ENCODE measurements at regions not wholly inside any gene's neighbourhood (a gene's known extent, or its start where the extent isn't known, plus 50 kb on each side); places are given as distances from the start of the nearest gene placed in this dataset.
"Not testable (repeated sequence)": the region's sequence is repeated elsewhere in the genome, so short reads cannot be mapped to it uniquely, and the experiment has no call there.

DNA sequence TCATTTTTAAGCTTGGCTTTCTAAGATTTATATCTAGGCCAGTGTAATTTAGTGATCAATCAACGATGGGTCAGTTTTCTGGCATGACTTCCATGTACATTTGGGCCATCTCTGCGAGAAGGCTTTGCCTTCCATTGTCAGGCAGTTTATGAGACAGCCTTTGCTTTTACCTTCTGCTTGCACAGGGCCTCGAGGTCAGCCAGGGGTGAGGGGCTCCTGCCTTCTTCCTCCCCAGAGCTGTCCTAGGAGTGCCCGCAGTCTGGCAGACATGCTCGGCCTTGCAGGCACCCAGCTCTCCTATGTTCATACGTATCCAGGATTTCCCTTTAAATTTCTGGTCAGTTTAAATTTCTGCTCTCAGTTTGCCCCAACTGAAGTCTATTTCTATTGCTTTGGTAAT is 367.2 kb downstream of the SMOC2 start:
- in situ Hi-C loops (cut with HindIII; ENCODE audit: low pct_ligation_motif_present, low pct_unique_long_range_greater_than_20kb, low sequenced_read_pairs) = no loop called here
- no peak for DNase-seq

DNA sequence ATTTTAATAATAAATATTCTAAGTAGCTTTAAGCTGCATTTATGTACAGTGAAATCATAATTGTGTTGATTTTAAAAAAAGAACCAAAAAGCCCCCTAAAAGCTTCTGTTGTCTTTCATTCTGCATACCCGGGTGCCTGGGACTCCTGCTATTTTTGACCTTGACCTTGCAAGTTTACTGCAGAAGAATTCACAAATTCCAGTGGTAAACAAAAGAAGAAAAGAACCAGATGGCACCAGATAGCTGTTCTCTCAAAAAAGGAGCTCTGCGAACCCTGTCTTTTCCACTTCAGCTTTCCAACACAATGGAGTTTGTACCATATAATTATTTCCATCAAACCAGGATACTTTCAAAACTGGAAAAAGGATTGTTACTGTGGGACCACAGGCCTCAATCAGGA is 363.3 kb downstream of the SMOC2 start:
- no peak for DNase-seq
- in situ Hi-C loops (cut with HindIII; ENCODE audit: low pct_ligation_motif_present, low pct_unique_long_range_greater_than_20kb, low sequenced_read_pairs) = no loop called here

DNA sequence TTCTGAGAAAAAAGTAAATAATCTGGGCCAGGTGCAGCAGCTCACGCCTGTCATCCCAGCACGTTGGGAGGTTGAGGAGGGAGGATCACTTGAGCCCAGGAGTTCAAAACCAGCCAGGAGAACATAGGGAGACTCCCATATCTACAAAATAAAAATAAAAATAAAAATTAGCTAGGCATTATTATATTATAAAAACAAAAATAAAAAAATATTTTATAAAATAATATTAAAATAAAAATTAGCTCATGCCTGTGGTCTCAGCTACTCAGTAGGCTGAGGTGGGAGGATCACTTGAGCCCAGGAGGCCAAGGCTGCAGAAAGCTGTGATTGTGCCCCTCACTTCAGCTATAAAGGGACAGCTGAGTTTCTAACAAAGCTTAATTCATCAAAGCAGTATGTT is 362.9 kb downstream of the SMOC2 start:
- no peak for DNase-seq
- in situ Hi-C loops (cut with HindIII; ENCODE audit: low pct_ligation_motif_present, low pct_unique_long_range_greater_than_20kb, low sequenced_read_pairs) = no loop called here

DNA sequence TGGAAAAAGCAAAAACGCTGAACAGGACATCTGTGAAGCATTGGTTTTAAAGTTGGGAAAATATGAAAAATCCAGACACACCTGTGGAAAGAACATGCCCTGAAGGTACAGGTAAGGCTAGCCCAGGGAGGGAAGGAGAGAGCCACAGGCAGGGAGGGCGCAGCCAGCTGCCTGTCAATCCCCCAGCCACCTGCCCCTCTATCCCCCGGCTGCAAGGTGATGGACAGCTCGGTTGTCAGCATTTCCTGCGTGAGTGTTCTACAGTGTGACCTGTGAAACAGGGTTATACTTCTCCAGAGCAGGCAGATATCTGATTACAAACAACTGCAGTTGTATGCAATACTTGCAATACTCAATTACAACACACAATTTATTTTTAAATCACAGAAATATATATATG is 358.1 kb downstream of the SMOC2 start:
- in situ Hi-C loops (cut with HindIII; ENCODE audit: low pct_ligation_motif_present, low pct_unique_long_range_greater_than_20kb, low sequenced_read_pairs) = no loop called here
- DNase-seq = no peak

DNA sequence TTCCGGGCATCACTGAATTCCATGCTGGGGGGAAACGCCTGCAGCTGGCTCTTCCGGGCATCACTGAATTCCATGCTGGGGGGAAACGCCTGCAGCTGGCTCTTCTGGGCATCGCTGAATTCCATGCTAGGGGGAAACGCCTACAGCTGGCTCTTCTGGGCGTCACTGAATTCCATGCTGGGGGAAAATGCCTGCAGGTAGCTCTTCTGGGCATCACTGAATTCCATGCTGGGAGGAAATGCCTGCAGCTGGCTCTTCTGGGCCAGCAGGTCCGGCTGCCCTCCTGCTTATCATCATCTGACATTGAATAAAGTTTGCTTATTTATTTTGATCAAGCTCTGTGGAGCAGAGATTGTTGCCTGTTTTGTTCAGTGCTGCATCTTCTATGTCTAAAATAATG is 355.1 kb downstream of the SMOC2 start:
- in situ Hi-C loops (cut with HindIII; ENCODE audit: low pct_ligation_motif_present, low pct_unique_long_range_greater_than_20kb, low sequenced_read_pairs) = no loop called here
- no peak for DNase-seq

DNA sequence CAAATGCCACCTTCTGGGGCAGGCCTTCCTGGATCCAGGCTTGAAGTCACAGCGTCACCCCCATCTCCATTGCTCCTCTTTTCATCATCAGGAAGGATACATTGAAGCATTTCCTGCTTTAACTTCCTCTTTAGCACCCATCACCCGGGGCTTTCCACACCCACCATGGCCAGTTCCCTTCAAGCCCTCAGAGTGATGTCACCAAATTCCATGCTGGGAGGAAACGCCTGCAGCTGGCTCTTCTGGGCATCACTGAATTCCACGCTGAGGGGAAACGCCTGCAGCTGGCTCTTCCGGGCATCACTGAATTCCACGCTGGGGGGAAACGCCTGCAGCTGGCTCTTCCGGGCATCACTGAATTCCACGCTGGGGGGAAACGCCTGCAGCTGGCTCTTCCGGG is 354.6 kb downstream of the SMOC2 start:
- in situ Hi-C loops (cut with HindIII; ENCODE audit: low pct_ligation_motif_present, low pct_unique_long_range_greater_than_20kb, low sequenced_read_pairs); DNase-seq: not testable (repeated sequence)

DNA sequence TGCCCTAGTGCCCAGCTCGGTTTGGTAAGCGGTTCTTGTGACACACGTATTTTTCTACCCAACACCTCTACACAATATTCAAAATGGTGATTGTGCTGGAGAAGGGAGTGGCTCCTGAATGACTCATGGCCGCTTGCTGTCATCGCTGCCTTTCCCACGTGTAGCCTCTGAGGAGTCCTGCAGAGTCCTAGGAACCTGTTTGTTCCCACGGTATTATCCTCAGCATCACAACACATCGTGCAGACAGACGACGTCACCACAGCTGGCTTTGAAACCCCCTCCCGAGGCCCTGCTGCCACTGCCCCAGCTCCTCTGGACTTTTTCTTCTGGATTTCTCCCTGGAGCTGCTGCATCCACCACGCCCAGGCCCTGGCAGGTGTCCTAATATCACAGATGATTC is 353.5 kb downstream of the SMOC2 start:
- DNase-seq = no peak
- in situ Hi-C loops (cut with HindIII; ENCODE audit: low pct_ligation_motif_present, low pct_unique_long_range_greater_than_20kb, low sequenced_read_pairs) = no loop called here

DNA sequence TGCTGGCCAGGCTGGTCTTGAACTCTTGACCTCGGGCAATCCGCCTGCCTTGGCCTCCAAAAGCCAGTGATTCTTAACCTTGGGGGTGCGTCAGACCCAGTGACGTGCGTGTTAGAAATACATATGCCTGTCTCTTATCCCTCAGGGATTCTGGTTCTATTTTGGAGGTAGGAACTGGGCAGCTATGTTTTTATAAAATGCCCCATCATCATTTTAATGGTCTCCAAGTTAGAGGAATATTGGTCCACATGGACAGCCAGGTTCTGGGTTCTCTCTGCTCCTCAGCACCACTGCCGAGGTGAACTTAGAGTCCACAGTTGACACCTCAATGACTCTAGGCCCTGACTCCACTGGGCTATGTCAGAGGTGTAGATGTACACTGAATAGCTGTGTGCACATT is 352.7 kb downstream of the SMOC2 start:
- in situ Hi-C loops (cut with HindIII; ENCODE audit: low pct_ligation_motif_present, low pct_unique_long_range_greater_than_20kb, low sequenced_read_pairs) = no loop called here
- DNase-seq = no peak

DNA sequence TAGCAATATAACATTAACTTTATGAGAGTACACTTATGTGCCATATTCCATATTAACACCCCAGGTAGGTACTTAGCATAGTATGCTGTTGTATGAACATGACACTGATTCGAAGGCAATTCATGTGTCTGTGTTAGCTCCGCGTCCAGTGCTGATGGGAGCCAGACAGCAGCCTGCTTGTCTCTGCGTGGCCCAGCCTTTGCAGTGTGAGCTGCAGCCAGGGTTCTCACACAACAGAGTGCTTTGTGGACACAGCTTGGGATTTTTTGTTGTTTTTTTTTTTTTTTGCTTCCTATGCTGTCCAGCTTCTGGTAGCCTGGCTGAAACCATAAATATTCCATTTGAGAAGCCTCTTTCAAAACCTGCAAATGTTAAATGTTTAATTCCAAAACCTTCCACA is 350.9 kb downstream of the SMOC2 start:
- DNase-seq = no peak

DNA sequence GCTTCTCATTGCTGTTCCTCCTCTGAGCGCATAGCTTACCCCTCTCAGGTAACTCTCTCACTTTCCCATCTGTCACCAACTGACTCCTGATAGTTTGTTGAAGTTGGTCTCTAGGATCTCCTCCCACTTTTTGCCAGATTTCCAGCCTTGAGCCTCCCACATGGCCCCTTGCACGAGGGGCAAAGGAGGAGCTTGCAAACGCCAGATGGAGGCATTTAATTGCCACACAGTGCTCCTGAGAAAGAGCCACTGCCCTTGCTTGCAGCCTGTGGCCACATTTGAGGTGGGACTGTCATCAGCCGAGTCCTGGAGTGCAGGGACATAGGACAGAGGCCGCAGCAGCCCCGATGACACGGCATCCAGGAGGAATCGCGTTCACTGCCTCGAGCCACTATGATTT is 348.7 kb downstream of the SMOC2 start:
- in situ Hi-C loops (cut with HindIII; ENCODE audit: low pct_ligation_motif_present, low pct_unique_long_range_greater_than_20kb, low sequenced_read_pairs) = no loop called here
- no peak for DNase-seq

More for the DNA sequence above, 350.9 kb downstream of the SMOC2 start:
- in situ Hi-C loops (cut with HindIII; ENCODE audit: low pct_ligation_motif_present, low pct_unique_long_range_greater_than_20kb, low sequenced_read_pairs) = no loop called here

DNA sequence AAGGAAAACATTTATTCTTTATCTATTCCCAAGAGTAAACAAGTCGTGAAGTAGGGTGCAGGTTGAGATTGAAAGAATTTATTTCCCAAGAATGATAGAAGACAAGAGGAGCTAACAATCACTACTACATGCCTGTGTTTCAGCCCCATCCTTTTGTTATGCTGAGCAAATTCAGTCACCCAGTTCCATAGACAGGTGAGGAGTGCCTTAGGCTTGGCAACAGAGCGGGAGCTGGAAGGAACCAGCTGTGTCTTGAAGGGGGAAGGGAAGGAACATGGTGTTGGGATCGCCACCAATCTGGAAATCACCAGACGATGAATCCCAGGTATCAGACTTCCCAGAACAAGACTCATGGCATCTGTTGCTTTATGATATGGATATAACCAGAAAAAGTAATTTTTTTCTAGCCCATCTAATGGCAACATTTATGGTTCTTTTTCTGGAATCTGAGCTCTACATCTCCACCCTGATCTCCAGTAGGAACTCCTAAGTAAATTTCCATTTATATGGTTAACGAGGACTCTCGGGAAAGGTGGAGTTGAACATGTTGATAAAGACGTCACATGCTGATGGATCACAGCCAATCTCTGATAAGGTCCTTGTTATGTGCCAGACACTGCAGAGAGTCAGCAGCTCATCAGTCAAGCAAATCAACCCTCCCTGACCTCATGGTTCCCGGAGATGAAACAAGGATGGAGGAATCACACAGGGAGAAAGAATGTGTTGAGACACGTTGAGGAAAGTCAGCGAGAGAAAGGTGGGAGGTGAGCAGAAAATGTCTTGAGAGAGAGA is 344.9 kb downstream of the SMOC2 start:
- DNase-seq = no peak
- in situ Hi-C loops (cut with HindIII; ENCODE audit: low pct_ligation_motif_present, low pct_unique_long_range_greater_than_20kb, low sequenced_read_pairs) = no loop called here

DNA sequence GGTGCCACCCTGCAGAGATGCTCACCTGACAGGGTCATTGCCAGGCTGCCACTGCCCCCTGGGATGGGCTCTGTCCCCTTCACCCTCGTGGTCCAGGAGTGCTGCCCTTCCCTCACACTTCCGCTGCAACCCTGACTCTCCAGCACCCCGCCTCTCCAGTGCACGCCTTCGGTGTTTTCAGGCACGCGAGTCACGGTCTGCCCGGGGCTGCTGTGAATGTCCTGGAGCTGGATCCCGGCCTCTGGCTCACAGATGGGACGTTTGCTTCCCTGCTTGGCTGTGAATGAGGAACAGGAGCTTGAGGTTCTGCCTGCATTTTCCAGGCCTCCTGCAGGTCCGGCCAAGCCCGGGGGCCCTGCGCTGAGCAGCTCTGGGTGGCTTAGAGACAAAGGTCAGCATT is 343.4 kb downstream of the SMOC2 start:
- in situ Hi-C loops (cut with HindIII; ENCODE audit: low pct_ligation_motif_present, low pct_unique_long_range_greater_than_20kb, low sequenced_read_pairs) = no loop called here
- no peak for DNase-seq

DNA sequence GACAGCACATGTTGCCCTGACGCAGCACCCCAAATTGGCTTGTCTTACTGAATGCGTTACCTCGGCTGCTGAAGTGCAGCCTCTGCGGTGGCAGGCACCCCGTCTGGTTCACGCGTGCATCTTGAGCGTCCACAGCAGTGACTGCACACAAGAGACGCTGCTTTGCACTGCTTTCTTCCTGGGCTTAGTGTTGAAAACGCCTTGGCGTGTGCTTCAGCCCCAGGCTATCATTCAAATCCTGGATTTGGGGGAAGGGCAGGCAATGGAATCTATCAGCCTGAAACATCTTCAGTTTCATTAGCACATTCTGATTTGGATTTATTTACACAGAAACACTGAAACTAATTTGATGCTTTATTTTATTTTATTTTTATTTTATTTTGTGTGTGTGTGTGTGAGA is 342.7 kb downstream of the SMOC2 start:
- in situ Hi-C loops (cut with HindIII; ENCODE audit: low pct_ligation_motif_present, low pct_unique_long_range_greater_than_20kb, low sequenced_read_pairs) = no loop called here
- DNase-seq = no peak

DNA sequence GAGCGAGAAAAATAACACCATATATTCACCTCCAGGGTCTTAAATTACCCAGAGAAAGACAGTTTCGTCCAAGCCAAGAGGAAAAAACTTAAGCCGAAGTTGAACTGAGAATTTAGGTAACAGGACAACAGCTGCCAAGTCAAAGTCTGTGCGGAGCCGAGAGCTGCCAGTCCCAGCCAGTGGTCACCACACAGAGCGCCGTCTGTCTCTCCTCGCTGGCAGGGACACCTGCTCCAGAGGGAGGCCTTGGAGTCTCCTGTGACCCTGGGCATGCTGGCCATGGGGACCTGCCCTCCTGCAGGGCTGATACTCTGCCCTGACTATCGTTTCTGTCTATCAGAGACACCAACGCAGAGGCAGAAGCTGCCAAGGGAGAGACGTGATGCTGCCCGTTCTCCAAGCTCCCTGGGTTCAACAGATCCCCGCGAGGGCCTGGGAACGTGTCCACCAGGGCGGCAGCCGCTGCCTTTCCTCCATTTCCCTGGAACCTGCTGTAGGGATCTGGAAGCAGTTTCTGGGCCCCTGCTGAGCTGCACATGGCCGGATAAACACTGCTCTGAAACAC is 341.3 kb downstream of the SMOC2 start:
- in situ Hi-C loops (cut with HindIII; ENCODE audit: low pct_ligation_motif_present, low pct_unique_long_range_greater_than_20kb, low sequenced_read_pairs) = no loop called here
- no peak for DNase-seq

DNA sequence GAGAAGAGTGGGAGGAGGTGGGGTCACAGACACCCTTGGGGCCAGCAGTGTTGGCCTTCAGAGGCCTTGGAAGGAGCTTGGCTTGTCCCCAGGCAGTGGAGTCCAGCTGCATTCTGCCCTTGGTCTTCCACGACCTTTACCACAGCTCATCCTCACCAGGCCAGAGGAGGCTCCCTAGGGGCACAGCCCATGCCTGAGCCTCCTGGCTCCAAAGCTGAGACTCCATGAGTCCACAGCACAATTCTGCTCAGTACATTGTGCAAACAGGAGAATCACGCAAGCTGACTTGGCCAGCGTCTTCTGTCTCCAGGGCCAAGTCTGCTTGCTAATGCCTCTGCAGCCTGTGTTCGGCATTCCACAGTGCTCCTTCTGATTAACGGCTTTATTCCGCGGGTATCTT is 337.2 kb downstream of the SMOC2 start:
- in situ Hi-C loops (cut with HindIII; ENCODE audit: low pct_ligation_motif_present, low pct_unique_long_range_greater_than_20kb, low sequenced_read_pairs) = no loop called here
- DNase-seq = no peak

DNA sequence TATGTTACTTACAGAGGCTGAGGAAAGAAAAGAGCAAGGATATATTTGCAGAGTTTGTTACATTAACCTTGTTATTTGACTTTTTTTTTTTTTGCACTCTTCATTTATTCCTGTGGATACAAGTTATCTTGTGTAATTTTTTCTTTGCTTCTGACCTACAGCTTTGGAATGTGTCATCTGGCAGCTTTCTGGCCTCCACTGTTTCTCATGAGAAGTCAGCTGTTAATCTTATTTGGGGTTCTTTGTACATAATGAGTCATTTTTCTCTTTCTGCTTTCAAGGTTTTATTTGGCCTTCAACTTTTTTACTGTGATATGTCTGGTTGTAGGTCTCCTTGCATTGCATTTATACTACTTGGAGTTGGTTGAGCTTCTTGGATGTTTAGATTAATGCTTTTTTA is 333.4 kb downstream of the SMOC2 start:
- no peak for DNase-seq
- in situ Hi-C loops (cut with HindIII; ENCODE audit: low pct_ligation_motif_present, low pct_unique_long_range_greater_than_20kb, low sequenced_read_pairs) = no loop called here

DNA sequence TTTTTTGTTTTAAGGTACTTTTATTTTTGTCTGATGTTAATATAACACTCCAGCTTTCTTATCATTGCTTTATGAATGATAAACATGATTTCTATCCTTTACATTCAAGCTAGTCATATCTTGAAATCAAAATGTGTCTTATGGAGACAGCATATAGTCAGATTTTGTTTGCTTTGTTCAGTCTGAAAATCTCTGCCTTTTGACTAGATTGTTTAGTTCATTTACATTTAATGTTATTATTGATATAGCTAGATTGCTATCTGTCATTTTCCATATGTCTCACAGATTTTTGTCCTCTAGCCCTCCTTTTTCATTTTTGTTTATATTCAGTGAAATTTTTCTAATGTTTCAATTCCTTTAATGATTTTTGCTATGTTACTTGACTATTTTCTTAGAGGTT is 332.8 kb downstream of the SMOC2 start:
- DNase-seq = no peak
- in situ Hi-C loops (cut with HindIII; ENCODE audit: low pct_ligation_motif_present, low pct_unique_long_range_greater_than_20kb, low sequenced_read_pairs) = no loop called here

DNA sequence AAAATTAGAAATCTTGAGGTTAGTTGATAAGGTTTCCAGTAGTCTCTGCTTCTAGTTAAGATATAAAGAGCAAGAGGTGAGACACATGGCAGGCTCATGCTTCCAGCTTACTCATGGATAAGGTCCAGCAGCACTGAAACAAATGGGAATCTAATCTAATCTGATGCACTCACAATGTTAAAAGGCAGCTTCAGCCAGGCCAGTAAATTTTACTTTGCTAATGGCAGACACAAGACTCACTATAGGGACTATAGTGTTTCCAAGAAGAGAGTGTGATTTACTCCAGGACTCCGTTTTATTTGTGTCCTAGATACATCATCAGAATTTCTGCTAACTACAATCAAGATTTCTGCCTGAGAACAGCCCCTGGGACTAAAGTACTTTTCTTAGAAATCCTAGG is 324.8 kb downstream of the SMOC2 start:
- in situ Hi-C loops (cut with HindIII; ENCODE audit: low pct_ligation_motif_present, low pct_unique_long_range_greater_than_20kb, low sequenced_read_pairs) = no loop called here

DNA sequence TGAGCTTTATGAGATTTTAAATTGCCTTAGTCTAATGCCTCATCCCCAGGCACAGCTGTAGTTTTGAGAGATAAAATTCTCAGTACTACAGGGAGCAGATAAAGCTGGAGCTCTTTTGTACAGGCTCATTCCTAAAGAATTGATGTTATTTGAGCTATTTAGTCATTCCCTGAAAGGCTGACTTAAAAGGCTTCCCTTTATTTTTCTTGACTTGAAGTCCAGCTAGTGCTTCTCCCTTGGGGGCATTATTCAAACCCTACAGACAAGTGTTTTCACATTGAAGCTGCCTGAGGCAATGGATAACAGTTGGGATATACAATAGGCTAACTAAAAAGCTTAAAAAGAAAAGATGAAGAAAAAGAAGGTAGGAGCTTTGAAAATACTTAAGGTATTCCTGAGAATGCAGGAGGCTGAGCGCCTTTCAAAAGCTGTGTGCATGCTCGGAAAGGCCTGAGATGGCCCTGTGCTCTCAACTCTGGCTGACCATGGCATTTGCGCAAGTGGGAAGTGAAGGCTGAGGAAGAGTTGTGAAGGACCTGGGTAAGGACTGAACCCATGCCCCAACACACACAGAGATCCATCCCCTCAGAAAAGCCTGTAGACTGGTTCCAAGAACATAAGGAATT is 315.1 kb downstream of the SMOC2 start:
- no peak for DNase-seq
- in situ Hi-C loops (cut with HindIII; ENCODE audit: low pct_ligation_motif_present, low pct_unique_long_range_greater_than_20kb, low sequenced_read_pairs) = no loop called here

More for the DNA sequence above, 324.8 kb downstream of the SMOC2 start:
- DNase-seq = no peak

DNA sequence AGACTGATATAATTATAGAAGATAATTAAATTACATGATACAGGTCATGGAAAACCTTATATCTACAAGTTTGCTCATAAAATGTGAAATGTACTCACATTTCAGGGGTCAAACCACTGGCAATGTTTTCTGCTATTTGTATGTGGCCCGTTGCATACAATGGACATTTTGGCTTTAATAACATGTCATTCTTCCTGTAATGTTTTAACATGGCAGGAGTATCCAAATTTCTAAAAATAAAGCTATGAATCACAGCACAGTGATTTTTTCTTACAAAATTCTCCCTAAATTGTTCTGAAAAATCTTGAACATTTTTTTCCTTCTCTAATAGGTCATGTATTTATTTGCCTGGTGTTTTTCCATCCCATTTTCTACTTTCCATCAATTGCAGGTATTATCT is 305.7 kb downstream of the SMOC2 start:
- in situ Hi-C loops (cut with HindIII; ENCODE audit: low pct_ligation_motif_present, low pct_unique_long_range_greater_than_20kb, low sequenced_read_pairs) = no loop called here

More for the DNA sequence above, 305.7 kb downstream of the SMOC2 start:
- DNase-seq = no peak
